Hepatic stellate cell (primary cell): ENCODE measurements at regions not wholly inside any gene's neighbourhood (a gene's known extent, or its start where the extent isn't known, plus 50 kb on each side); places are given as distances from the start of the nearest gene placed in this dataset.
A peak's percentile ranks its signal among the peaks of the same experiment; 100 is the strongest.

ENCODE experiments used
- DNase-seq: peaks from one replicate; pipeline ENCODE4 v3.0.0; 2011; ENCODE audit warnings: low spot score

DNA sequence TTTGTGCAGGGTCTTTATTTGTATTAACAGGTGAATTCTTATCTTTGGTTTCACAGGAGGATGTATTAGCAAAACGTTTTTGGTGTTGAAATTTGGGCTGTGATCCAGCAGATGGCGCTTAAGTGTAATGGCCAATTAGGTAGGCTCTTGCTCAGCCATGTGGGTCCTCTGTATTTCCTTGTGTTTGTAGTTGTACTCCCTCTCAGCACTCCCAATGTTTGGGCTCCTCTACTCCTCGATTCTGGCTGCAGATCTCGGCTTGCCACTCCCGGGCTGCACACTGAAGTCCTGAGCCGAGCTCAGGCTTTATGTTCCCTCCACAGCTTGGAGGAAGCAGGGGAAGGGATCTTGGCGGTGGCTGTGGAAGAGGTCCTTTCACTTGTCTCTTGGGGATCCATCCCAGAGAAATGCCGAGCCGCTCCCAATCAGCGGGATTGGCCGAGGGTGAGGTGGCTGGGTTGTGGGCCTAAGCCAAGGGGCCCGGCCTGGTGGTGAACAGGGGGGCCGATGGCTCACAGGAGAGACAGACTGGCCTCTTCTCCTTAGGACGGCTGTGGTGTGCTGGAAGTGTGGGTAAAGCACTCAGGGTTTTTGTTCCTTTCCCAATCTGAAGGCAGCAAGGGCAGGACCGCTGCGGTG, 133.7 kb downstream of the AEBP2 start:
- peak; percentile 31 for DNase-seq

DNA sequence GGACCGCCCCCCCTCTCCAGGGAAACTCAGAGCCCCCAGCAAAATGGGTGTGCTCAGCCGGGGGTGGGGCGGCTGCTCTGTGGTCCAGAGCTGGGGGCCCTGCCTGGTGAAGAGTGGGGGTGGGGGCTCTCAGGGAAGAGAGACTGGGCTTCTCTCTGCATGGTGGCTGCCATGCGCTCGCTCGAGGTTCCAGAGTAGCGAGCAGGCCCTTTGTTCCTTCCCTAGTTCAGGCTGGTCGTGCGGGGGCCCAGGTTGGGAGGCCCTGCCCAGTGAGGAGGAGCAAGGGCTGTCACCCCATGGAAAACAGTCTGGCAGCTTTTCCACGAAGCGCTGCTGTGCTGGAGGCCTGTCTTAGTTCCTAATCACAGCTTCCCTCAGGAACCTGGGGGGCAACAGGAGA, 134.6 kb downstream of the AEBP2 start:
- no peak for DNase-seq

DNA sequence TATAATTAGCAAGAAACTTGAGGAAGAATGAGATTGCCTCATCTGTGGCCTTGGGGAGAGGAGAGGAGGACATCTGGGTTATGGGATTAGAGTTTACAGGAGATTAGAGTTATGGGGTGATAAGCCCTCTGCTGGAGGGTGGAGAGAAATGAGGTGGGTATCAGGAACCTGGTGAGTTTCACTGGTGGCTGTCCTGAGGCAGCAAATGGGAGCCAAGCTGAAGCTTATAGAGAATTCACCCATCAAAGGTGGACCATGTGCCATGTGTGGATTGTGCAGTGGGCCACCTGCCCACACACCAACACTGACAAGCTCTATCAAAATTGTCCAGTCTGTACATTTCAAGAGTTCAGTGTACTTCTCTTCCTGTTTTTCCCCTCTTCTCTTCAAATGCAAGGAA, 135.3 kb downstream of the AEBP2 start:
- no peak for DNase-seq

DNA sequence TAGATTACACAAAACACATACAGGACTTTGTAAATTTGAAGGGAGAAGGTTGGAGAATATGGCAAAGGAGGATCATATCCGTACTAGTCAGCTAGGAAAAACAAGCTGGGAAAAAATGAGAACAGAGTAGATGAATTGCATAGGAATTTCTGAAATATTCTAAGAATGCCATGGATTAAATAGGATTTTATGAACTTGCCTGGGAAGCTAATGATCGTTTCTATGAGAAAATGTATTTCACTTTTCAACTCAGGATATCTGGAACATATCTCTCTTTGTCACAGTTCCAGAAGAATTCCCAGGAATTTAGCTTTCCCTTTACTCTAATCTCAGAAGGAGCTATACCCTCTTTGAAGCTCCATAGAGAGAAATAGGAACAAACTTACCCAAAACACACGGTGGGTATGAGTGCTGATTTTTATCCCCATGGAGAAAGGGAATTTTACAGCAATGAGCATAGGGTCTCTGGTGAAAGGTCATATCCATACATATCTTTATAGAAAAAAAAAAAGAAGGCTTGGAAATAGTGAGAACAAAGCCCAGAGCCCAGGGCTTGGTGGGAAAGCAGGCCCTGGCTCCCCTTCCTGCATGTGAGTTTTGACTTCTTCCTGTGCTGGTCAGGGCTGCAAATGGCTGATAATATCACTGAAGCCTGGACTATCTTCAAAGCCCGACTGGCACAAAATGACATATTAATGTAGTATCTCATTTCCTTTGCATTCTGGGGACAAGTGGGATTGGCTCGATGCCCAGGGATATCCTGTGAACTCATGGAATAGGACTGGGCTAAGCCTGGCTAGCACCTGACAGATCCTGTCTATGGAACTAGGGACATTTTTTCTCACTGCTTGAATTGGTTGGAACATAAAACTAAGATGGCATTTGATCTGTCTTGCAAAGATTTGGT, 136.3 kb downstream of the AEBP2 start:
- DNase-seq = peak; percentile 46

DNA sequence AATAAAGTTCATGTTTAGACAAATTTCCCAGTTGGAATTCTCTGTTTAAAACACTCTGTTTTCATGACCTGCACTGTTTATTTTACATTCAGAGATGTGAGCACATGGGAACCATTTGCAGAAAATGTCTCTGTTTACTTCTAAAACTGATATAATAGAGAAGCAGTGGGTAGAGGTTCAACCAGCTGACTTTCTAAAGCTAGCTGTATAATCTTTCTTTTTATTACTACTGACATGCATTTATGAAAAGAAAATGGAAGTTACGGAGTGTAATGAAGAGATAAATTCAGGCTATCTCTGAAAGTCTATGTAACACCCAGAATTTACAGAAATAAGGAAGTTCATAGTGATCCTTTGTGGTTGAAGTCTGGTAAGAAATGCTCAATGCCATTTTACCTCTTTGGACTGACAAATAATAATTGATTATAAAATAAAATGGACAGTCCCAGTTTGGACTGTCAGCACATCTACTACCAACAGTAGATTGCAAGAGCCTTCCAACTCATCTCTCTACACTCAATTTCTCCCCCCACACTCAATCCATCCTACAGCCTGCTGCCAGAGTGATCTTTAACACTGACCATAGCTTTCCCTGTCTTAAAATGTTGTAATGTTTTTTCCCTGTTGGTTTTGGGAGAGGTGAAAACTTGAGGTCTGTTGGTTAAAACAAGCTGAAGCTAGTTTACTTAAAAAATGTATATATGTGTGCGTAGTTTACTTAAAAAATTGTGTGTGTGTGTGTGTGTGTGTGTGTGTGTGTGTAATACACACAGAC, 137.4 kb downstream of the AEBP2 start:
- DNase-seq = no peak

DNA sequence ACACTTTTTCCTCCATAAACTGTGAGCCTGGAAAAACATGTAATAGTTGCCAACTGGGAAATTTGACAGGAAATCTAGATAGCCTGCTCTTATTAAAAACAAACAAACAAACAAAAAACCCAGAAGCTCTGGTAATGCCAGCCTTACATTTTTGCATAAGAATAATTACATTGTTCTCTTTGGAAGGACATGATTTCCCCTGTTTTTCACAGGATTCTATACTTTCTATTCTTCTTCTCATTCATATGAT, 137.9 kb downstream of the AEBP2 start:
- no peak for DNase-seq

DNA sequence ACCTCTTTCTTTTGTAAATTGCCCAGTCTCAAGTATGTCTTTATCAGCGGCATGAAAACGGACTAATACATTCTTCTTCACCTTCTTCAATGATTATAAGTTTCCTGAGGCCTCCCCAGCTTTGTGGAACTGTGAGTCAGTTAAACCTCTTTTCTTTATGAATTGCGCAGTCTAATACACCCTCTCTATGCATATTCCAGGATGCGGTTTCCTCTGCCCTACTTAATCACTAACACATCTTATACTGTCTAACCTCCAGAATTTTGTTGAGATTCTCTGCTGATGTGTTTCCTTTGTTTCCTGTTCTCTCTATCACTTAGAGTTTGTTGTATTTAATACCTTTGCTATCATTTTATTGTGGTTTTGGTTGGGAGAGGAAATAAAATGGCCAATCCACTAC, 145.4 kb downstream of the AEBP2 start:
- no peak for DNase-seq

DNA sequence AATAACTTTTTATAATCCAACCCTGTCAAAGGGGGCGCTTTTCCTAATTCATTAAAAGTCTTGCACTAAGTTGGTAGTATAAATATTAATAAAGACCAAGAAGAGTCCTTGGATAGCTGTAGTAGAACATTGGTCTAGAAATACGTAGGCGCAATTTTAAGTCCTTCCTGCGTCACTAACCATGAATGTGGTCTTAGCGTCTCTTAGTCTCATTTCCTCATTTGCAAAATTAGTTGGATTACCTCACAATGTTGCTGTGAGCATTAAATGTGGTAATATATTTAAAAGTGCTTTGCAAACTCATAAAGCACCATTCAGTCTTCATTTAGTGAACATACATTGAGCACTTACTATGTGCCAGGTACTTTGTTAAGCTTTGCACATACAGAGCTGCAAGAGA, 149.7 kb downstream of the AEBP2 start:
- no peak for DNase-seq

DNA sequence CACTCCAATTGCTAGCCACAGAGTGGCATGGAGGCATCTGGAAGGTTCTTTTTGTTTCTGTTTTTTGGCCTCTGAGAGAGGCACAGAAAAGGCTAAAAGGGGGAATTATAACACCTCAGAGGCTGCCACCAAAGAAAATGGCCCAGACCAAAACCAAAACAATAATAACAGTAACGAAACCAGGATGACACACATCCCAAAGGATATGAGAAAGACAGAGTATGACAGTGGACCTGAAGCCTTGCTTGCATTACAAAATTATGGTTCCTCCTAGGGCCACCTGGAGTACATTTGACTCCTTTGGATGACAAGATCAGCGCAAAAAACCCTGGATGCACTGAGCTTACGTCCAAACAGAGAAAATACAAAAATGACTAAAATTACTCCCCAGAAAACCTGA, 152.7 kb downstream of the AEBP2 start:
- DNase-seq = no peak

DNA sequence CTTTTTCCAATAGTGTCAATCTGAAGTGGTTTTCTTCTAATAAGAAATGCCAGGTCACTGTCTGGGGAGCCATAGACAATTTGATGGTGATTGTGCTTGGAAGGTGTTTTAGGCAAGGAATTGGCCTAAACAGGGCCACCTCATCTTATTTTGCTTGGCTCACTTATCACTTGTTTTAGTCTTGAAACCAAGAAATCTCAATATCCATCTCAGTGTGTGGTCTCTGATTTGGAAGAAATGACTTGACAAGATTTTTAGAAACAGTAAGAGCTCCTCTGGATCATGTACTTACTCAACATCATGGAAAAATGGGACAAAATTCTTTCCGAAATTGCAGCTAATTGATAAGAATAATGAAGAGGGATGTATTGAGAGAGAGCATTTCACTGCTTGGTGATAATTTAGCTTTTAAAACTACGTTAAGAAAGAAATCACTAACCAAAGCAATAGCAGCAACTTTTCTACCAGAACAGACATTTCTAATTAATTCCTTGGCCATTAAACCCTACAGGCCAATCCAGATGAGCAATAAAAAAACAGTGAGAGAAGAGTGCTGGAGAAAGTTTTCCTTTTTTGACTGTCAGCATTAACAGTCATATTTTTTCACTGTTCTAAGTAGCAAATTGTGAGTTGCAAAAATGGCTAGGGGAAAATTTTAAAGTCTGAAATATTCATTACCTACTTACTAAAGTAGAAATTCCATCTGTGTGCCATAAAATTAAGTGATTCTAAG, 157.3 kb downstream of the AEBP2 start:
- no peak for DNase-seq

DNA sequence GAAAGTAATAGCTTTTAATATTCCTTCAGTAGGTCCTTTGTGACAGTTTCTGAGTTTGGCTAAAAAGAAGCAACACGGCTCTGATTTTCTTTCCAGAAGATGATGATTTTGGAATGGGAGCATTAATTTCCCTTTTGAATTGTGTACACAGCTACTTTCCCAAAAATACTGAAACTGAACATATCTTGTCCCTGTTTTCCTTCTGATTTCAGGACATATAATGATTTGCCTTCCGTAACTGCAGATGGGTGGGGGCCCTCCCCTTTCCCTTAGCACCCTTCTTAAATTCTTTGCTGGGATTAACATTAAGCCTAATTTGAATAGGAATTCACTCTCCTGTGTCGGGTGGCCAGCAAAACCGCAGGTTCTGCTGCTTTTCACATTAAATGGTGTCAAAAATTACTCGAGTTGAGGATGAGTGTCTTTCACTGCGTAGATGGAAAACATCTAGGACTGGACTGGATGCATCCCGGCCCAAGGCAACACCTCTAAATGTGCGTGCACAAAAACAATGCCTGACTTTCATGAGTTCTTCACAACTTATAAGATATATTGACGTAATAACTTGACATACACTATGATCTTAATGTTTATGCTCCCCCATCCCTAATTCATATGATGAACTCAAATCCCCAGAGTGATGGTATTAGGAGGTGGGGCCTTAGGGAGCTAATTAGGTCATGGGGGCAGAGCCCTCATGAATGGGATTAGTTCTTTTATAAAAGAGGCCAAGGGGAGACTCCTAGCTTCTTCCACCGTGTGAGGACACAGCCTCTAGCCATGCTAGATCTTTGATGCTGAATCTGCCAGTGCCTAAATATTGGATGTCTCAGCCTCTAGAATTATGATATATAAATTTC, 158.1 kb downstream of the AEBP2 start:
- DNase-seq = no peak

DNA sequence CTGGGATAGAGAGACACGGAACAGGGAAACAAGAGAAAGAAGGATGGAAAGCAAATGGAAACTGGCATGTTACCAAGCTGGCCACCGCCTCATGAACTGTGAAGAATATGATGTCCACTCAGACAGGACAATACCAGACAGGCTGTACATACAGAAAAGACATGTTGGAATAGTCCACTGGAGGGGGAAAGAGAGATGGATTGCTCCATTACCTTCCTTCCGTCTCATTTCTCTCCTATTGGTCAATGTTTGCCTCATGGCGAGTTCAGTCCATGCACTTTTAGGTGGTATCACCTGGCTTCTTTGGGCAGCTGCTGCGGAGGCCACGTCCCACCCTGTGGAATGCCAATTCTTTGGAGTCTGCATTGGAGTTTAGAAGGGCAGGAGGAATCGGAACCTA, 166.4 kb downstream of the AEBP2 start:
- DNase-seq = no peak

DNA sequence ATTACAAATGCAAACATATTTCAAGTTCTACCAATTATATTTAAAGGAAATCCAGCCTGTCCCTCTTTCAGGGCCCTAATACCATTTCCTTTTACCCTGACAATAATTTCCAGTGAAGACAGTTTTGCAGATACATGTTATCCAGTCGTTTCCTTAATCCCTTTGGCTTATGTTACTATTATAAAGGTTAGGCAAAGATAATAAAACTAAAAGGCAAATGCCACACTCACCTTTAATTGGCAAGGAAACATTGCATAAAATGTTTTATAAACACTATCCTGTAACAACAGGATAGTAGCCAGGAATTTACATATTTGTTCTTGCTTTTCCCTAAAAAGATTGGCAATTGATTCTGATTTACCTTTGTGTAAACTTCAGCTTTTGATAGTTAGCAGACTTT, 168.7 kb downstream of the AEBP2 start:
- DNase-seq = no peak

DNA sequence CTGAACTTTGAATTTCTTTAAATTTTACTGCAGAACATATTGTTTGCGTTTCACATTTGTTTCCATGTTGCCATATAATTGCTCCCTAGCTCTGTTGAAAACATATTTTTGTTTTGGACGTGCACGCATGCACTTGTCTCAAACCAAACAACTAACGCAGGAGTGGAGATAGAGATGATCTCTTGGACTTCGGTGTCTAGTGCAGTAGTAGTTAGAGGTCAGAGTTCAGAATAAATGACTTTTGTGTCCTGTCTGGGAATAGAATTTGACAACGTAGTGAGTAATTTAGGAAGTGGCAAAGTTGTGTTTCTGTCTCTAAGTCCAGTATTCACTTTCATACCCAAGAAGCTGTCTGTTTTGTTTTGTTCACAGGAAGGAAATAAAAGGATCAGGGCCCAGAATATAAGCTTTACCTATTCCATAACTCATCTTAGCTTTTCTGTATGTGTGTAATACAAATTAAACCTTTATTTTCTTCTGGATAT, 173.8 kb downstream of the AEBP2 start:
- no peak for DNase-seq

DNA sequence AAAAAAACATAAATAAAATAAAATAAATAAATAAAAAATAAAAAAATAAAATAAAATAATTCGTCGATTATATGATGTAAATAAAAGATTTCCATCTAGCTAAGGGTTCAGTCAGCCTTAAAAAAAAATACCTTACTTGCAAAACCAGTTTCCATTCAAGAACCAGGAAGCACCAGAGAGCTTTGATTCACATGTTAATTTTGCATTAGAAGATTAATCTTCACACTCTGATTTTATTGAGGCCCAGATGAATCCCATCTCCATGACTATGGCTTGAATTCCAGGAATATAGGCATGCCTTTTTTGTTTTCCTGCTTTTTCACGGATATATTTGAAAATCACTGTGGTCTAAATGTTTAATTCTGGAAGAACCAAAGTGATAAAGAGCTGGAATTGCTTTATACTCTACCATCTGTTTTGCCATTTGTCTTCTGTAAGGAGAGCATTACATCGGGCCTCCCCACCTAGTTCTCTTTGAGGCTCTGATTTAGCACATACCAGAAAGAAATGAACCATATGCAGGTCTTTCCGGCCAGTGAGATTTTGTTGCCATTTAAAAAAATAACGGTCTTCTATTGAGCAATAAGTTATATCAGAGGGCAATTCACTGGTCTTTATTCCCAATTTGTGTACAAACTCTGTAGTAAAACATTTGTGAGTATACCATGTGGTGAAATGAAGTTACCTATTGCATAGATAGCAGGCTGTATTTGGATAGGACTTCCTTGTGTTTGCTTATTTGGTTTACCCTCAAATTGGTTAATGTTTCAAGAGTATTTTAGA, 175.5 kb downstream of the AEBP2 start:
- DNase-seq = no peak

DNA sequence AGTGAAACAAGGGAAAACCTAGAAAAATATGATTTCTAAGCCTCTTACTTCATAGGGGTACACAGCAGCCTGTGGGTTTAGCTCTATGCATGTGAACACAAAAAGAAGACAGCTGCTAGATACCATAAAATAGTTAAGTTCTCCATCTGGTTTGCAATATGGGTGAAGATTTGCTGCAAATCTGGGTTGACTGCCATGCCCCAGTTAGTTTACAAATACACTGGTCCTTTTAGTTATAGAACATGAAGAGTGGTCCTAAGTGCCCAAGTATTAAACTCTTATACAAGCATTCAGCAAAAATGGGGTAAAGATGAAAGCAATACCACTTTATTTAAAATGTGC, 176.1 kb downstream of the AEBP2 start:
- DNase-seq = no peak

DNA sequence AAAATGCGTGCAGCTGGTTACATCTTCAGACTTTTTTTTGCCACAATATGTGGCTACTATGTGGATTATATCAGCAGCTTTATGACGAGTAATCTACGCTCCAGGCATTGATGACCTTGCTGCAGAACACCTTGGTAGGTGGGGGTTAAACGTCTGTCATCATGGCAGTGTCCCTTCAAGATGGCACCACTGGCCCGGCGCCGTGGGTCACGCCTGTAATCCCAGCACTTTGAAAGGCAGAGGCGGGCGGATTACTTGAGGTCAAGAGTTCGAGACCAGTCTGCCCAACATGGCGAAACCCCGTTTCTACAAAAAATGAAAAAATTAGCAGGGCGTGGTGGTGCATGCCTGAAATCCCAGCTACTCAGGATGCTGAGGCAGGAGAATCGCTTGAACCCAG, 177.5 kb downstream of the AEBP2 start:
- no peak for DNase-seq

DNA sequence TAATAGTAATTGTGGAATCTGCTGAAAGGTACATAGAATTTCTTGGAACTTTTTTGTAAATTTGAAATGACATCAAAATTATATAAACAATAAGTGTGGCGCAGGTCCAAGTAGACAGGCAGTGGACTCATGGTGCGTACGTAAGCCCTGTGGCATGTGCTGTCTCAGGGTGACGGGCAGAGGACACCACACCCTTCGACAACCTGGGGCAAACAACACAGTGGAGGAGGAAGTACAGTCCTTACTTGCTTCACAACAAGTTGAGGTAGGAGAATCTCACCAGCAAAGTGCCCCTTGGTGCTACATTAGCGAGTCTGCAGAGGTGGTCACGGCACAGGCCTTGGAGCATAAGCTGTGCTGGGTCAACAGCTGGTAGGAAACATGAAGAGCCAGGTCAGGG, 180.9 kb downstream of the AEBP2 start:
- DNase-seq = no peak

DNA sequence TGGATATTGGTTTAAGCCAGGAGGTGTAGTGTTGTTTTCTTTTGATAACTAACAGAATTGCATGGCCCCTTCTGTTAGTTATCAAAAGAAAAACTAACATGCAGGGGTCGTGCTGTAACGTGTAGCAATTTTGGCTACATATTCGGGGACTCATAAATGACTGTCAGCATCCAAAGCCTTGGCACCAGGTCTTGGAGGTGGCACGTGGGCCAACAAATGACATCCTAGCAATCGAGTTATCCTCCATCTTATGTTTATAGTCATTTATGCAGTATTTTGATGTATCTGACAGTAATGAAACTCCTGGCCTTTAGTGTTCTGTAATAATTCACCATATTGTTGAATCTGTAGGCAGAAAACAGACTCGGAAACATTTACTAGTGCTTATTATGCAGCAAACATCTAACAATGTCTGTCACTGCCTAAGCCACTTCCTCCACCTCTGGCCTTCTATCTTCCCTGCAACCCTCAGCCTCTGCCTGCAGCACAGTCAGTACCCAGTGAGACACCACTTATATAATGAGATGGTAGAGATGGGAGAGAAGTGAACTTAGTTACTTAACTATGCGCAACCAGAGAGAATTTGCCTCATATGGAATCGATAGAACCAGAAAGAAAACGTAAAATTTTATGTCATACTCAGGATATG, 184.6 kb downstream of the AEBP2 start:
- DNase-seq = no peak

DNA sequence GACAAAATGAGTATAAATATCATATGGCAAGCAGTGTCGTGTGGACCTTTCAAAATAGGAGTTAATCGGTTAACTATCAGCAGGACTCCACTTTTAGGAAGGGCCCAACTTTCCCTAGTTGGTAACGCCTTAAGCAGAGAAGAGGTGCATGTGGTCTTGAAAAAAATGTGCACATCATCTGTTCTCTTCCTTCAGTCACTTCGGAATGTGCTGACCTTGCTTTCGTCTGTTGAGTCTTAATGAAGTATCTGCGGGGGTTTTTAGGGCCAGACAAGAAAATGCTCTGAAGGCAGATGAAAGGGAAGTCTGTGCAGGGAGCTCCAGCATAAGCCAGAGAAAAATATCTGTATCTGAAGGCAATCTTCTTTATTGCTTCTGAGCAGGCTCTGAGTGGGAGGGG, 185.2 kb downstream of the AEBP2 start:
- no peak for DNase-seq
